WTC11 (cell line): ENCODE measurements at regions not wholly inside any gene's neighbourhood (a gene's known extent, or its start where the extent isn't known, plus 50 kb on each side); places are given as distances from the start of the nearest gene placed in this dataset.

Experiments
- ATAC-seq: fragments of 200-7000 bp; cut with Tn5 transposase; 2 replicates; pipeline ENCODE4 v1.10.0; 2021; ENCODE audit warnings: mild to moderate bottlenecking, moderate library complexity
- CTCF ChIA-PET: fragments of 300-600 bp; sonication (Branson Sonifier 250); formaldehyde crosslinking; loops from one replicate; lab custom pipeline; 2021; ENCODE audit warnings: antibody characterized with exemption; lab: Charles Lee
- POLR2A ChIA-PET: fragments of 350-600 bp; sonication (Branson Sonifier 250); formaldehyde crosslinking; loops from one replicate; lab custom pipeline; 2021; ENCODE audit warnings: antibody characterized with exemption; lab: Charles Lee
- DNase-seq: peaks from one replicate; pipeline ENCODE4 v3.0.0; 2021; ENCODE audit warnings: low spot score
- H3K27ac Mint-ChIP-seq: 2 replicates; pipeline ENCODE4 v1.8.0; 2021; ENCODE audit warnings: mixed read lengths
- H3K27me3 Mint-ChIP-seq: 2 replicates; pipeline ENCODE4 v1.8.0; 2021; ENCODE audit warnings: low read depth, mild to moderate bottlenecking, moderate library complexity, mixed read lengths
- H3K36me3 Mint-ChIP-seq: 2 replicates; pipeline ENCODE4 v1.8.0; 2021; ENCODE audit warnings: mixed read lengths
- H3K4me1 Mint-ChIP-seq: 2 replicates; pipeline ENCODE4 v1.8.0; 2022; ENCODE audit warnings: mixed read lengths
- H3K4me3 Mint-ChIP-seq: 2 replicates; pipeline ENCODE4 v1.8.0; 2021; ENCODE audit warnings: mild to moderate bottlenecking, moderate library complexity, mixed read lengths
- H3K9me3 Mint-ChIP-seq: 2 replicates; pipeline ENCODE4 v1.8.0; 2021; ENCODE audit warnings: mixed read lengths
- CREB1 ChIP-seq: sonication (generic); formaldehyde crosslinking; IDR thresholded peaks from 2 replicates; pipeline ENCODE4 v1.8.0; 2023; ENCODE audit warnings: mild to moderate bottlenecking, missing genetic modification reagents
- ESRRA ChIP-seq: sonication (generic); formaldehyde crosslinking; IDR thresholded peaks from 2 replicates; pipeline ENCODE4 v1.8.1; 2022; ENCODE audit warnings: mild to moderate bottlenecking, missing genetic modification reagents, borderline replicate concordance
- FOXK1 ChIP-seq: sonication (generic); formaldehyde crosslinking; IDR thresholded peaks from 2 replicates; pipeline ENCODE4 v1.8.0; 2022; ENCODE audit warnings: mild to moderate bottlenecking, moderate library complexity, missing genetic modification reagents
- FOXP1 ChIP-seq: sonication (generic); formaldehyde crosslinking; IDR thresholded peaks from 2 replicates; pipeline ENCODE4 v1.8.0; 2022; ENCODE audit warnings: missing genetic modification reagents, mild to moderate bottlenecking, moderate library complexity, borderline replicate concordance
- JUN ChIP-seq: sonication (generic); formaldehyde crosslinking; IDR thresholded peaks from 2 replicates; pipeline ENCODE4 v1.8.0; 2023; ENCODE audit warnings: mild to moderate bottlenecking, missing genetic modification reagents
- NR2C2 ChIP-seq: sonication (generic); formaldehyde crosslinking; IDR thresholded peaks from 2 replicates; pipeline ENCODE4 v1.8.0; 2022; ENCODE audit warnings: mild to moderate bottlenecking, missing genetic modification reagents
- NR3C1 ChIP-seq: sonication (generic); formaldehyde crosslinking; conservative IDR thresholded peaks from 2 replicates; pipeline ENCODE4 v1.8.1; 2023; ENCODE audit warnings: low read depth, mild to moderate bottlenecking, missing genetic modification reagents
- SP1 ChIP-seq: sonication (generic); formaldehyde crosslinking; conservative IDR thresholded peaks from 2 replicates; pipeline ENCODE4 v1.8.1; 2022; ENCODE audit warnings: missing genetic modification reagents
- ZNF396 ChIP-seq: fragments of 250-450 bp; sonication (Bioruptor Pico); IDR thresholded peaks from 2 replicates; pipeline ENCODE4 v1.8.0; 2021; ENCODE audit warnings: mild to moderate bottlenecking, moderate library complexity, borderline replicate concordance
- ZNF423 ChIP-seq: fragments of 250-450 bp; sonication (Bioruptor Pico); IDR thresholded peaks from 2 replicates; pipeline ENCODE4 v2.1.2; 2022; ENCODE audit warnings: mild to moderate bottlenecking, moderate library complexity
- TF ChIP-seq, protein P1 (sequence below): sonication (generic); formaldehyde crosslinking; IDR thresholded peaks from 2 replicates; pipeline ENCODE4 v1.8.1; 2023; ENCODE audit warnings: mild to moderate bottlenecking, missing genetic modification reagents, moderate library complexity
- TF ChIP-seq, protein P2 (sequence below): sonication (generic); formaldehyde crosslinking; IDR thresholded peaks from 2 replicates; pipeline ENCODE4 v1.8.0; 2023; ENCODE audit warnings: missing genetic modification reagents, mild to moderate bottlenecking, borderline replicate concordance
- TF ChIP-seq, protein P3 (sequence below): sonication (generic); formaldehyde crosslinking; IDR thresholded peaks from 2 replicates; pipeline ENCODE4 v1.8.1; 2022; ENCODE audit warnings: mild to moderate bottlenecking, moderate library complexity, missing genetic modification reagents
- TF ChIP-seq, protein P4 (sequence below): fragments of 250-450 bp; sonication (Bioruptor Pico); IDR thresholded peaks from 2 replicates; pipeline ENCODE4 v1.9.0; 2021; ENCODE audit warnings: mild to moderate bottlenecking, borderline replicate concordance
- TF ChIP-seq, protein P5 (sequence below): fragments of 250-450 bp; sonication (Bioruptor Pico); IDR thresholded peaks from 2 replicates; pipeline ENCODE4 v1.9.0; 2021; ENCODE audit warnings: mild to moderate bottlenecking
- TF ChIP-seq, protein P6 (sequence below): sonication (generic); formaldehyde crosslinking; IDR thresholded peaks from 2 replicates; pipeline ENCODE4 v1.8.0; 2022; ENCODE audit warnings: mild to moderate bottlenecking, missing genetic modification reagents
- TF ChIP-seq, protein P7 (sequence below): fragments of 250-450 bp; sonication (Bioruptor Pico); IDR thresholded peaks from 2 replicates; pipeline ENCODE4 v1.9.0; 2021; ENCODE audit warnings: mild to moderate bottlenecking

DNA sequence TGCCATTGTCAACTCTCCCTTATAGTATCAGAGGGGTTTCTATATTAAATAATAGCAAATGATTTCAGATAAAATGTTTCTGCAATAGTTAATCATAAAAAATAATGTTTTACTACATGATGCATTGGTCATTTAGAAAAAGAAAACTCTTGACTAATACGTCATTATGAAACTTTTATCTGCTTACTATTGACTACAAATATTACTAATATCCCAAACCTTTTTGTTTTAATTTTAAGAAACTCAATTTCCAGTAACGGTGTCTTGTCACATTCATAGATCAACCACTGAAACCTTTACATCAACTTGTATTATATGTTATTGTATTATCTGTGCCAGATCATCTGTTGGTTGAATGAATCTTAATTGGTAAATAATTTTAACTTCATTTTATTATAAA is 482.9 kb upstream of the SLC35B3 start (continued):
- TF ChIP-seq, protein P1, sequence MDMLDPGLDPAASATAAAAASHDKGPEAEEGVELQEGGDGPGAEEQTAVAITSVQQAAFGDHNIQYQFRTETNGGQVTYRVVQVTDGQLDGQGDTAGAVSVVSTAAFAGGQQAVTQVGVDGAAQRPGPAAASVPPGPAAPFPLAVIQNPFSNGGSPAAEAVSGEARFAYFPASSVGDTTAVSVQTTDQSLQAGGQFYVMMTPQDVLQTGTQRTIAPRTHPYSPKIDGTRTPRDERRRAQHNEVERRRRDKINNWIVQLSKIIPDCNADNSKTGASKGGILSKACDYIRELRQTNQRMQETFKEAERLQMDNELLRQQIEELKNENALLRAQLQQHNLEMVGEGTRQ (CRISPR knock-in tag), result no peak
- TF ChIP-seq CREB1 (CRISPR knock-in tag) (no peak), NR3C1 (CRISPR knock-in tag) (no peak)
- TF ChIP-seq, protein P2, sequence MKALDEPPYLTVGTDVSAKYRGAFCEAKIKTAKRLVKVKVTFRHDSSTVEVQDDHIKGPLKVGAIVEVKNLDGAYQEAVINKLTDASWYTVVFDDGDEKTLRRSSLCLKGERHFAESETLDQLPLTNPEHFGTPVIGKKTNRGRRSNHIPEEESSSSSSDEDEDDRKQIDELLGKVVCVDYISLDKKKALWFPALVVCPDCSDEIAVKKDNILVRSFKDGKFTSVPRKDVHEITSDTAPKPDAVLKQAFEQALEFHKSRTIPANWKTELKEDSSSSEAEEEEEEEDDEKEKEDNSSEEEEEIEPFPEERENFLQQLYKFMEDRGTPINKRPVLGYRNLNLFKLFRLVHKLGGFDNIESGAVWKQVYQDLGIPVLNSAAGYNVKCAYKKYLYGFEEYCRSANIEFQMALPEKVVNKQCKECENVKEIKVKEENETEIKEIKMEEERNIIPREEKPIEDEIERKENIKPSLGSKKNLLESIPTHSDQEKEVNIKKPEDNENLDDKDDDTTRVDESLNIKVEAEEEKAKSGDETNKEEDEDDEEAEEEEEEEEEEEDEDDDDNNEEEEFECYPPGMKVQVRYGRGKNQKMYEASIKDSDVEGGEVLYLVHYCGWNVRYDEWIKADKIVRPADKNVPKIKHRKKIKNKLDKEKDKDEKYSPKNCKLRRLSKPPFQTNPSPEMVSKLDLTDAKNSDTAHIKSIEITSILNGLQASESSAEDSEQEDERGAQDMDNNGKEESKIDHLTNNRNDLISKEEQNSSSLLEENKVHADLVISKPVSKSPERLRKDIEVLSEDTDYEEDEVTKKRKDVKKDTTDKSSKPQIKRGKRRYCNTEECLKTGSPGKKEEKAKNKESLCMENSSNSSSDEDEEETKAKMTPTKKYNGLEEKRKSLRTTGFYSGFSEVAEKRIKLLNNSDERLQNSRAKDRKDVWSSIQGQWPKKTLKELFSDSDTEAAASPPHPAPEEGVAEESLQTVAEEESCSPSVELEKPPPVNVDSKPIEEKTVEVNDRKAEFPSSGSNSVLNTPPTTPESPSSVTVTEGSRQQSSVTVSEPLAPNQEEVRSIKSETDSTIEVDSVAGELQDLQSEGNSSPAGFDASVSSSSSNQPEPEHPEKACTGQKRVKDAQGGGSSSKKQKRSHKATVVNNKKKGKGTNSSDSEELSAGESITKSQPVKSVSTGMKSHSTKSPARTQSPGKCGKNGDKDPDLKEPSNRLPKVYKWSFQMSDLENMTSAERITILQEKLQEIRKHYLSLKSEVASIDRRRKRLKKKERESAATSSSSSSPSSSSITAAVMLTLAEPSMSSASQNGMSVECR, result no peak

DNA sequence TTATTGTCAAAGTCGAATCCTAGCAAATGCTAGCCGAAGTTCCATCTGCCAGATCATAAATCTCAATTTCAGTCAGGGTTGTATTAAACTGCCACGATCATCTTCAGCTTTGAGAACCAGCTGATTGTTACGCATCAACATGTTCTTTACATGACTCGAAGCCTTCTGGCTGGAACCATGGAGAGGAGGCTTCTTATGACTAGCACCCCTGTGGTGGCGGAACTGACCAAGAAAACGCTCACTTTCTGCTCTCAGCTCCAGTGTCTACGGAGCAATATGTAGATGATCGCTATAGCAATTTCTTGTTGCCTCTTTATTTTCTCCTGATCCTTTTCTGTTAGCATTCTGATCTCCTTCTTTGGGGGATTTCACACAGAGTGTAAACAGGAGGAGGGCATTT is 479.4 kb upstream of the SLC35B3 start:
- Mint-ChIP-seq H3K27ac (no peak overlapping the region), H3K36me3 (peaks cover 8% of the 10 kb centered on the region), H3K27me3 (no peaks in the 10 kb centered on the region), H3K9me3 (peaks cover 27% of the 10 kb centered on the region), H3K4me3 (no peak overlapping the region), H3K4me1 (no peaks in the 10 kb centered on the region)
- no peak for ATAC-seq
- POLR2A ChIA-PET, result no interaction called here
- TF ChIP-seq ZNF423 (CRISPR knock-in tag) (no peak), JUN (no peak), SP1 (no peak), NR2C2 (no peak), FOXP1 (CRISPR knock-in tag) (no peak), FOXK1 (CRISPR knock-in tag) (no peak), ZNF396 (CRISPR knock-in tag) (no peak), ESRRA (CRISPR knock-in tag) (no peak)
- TF ChIP-seq, protein P3, sequence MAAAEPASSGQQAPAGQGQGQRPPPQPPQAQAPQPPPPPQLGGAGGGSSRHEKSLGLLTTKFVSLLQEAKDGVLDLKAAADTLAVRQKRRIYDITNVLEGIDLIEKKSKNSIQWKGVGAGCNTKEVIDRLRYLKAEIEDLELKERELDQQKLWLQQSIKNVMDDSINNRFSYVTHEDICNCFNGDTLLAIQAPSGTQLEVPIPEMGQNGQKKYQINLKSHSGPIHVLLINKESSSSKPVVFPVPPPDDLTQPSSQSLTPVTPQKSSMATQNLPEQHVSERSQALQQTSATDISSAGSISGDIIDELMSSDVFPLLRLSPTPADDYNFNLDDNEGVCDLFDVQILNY (CRISPR knock-in tag), result no peak
- TF ChIP-seq, protein P4, sequence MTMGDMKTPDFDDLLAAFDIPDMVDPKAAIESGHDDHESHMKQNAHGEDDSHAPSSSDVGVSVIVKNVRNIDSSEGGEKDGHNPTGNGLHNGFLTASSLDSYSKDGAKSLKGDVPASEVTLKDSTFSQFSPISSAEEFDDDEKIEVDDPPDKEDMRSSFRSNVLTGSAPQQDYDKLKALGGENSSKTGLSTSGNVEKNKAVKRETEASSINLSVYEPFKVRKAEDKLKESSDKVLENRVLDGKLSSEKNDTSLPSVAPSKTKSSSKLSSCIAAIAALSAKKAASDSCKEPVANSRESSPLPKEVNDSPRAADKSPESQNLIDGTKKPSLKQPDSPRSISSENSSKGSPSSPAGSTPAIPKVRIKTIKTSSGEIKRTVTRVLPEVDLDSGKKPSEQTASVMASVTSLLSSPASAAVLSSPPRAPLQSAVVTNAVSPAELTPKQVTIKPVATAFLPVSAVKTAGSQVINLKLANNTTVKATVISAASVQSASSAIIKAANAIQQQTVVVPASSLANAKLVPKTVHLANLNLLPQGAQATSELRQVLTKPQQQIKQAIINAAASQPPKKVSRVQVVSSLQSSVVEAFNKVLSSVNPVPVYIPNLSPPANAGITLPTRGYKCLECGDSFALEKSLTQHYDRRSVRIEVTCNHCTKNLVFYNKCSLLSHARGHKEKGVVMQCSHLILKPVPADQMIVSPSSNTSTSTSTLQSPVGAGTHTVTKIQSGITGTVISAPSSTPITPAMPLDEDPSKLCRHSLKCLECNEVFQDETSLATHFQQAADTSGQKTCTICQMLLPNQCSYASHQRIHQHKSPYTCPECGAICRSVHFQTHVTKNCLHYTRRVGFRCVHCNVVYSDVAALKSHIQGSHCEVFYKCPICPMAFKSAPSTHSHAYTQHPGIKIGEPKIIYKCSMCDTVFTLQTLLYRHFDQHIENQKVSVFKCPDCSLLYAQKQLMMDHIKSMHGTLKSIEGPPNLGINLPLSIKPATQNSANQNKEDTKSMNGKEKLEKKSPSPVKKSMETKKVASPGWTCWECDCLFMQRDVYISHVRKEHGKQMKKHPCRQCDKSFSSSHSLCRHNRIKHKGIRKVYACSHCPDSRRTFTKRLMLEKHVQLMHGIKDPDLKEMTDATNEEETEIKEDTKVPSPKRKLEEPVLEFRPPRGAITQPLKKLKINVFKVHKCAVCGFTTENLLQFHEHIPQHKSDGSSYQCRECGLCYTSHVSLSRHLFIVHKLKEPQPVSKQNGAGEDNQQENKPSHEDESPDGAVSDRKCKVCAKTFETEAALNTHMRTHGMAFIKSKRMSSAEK, result no peak
- TF ChIP-seq, protein P2, result no peak
- TF ChIP-seq, protein P5, sequence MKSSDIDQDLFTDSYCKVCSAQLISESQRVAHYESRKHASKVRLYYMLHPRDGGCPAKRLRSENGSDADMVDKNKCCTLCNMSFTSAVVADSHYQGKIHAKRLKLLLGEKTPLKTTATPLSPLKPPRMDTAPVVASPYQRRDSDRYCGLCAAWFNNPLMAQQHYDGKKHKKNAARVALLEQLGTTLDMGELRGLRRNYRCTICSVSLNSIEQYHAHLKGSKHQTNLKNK (CRISPR knock-in tag), result no peak
- TF ChIP-seq, protein P6, sequence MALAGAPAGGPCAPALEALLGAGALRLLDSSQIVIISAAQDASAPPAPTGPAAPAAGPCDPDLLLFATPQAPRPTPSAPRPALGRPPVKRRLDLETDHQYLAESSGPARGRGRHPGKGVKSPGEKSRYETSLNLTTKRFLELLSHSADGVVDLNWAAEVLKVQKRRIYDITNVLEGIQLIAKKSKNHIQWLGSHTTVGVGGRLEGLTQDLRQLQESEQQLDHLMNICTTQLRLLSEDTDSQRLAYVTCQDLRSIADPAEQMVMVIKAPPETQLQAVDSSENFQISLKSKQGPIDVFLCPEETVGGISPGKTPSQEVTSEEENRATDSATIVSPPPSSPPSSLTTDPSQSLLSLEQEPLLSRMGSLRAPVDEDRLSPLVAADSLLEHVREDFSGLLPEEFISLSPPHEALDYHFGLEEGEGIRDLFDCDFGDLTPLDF (CRISPR knock-in tag), result no peak
- TF ChIP-seq, protein P7, sequence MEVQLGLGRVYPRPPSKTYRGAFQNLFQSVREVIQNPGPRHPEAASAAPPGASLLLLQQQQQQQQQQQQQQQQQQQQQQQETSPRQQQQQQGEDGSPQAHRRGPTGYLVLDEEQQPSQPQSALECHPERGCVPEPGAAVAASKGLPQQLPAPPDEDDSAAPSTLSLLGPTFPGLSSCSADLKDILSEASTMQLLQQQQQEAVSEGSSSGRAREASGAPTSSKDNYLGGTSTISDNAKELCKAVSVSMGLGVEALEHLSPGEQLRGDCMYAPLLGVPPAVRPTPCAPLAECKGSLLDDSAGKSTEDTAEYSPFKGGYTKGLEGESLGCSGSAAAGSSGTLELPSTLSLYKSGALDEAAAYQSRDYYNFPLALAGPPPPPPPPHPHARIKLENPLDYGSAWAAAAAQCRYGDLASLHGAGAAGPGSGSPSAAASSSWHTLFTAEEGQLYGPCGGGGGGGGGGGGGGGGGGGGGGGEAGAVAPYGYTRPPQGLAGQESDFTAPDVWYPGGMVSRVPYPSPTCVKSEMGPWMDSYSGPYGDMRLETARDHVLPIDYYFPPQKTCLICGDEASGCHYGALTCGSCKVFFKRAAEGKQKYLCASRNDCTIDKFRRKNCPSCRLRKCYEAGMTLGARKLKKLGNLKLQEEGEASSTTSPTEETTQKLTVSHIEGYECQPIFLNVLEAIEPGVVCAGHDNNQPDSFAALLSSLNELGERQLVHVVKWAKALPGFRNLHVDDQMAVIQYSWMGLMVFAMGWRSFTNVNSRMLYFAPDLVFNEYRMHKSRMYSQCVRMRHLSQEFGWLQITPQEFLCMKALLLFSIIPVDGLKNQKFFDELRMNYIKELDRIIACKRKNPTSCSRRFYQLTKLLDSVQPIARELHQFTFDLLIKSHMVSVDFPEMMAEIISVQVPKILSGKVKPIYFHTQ (CRISPR knock-in tag), result no peak
- CTCF ChIA-PET, result no interaction called here
- DNase-seq, result no peak
